ENCODE measurements at regions not wholly inside any gene's neighbourhood (a gene's known extent, or its start where the extent isn't known, plus 50 kb on each side); places are given as distances from the start of the nearest gene placed in this dataset.

- DNase-seq: no peak
Observed at GRCh38 chr2:16496426-16497388, 168.9 kb downstream of the CYRIA start.

- no peak for DNase-seq
Observed at GRCh38 chr2:16495509-16496208, 170.0 kb downstream of the CYRIA start.

GRCh38 chr2:16494836-16495508 lies 170.7 kb downstream of the CYRIA start:
- no peak for DNase-seq

- DNase-seq: no peak
Observed at GRCh38 chr2:16493788-16494187, 171.8 kb downstream of the CYRIA start.

- DNase-seq: no peak
Observed at GRCh38 chr2:16487686-16488085, 177.9 kb downstream of the CYRIA start.

GRCh38 chr2:16485251-16485650 lies 180.4 kb downstream of the CYRIA start:
- DNase-seq: no peak

GRCh38 chr2:16482460-16482859 lies 183.2 kb downstream of the CYRIA start:
- no peak for DNase-seq

- DNase-seq: no peak
Observed at GRCh38 chr2:16481351-16481750, 184.3 kb downstream of the CYRIA start.

GRCh38 chr2:16479721-16480120 lies 185.9 kb downstream of the CYRIA start:
- no peak for DNase-seq

GRCh38 chr2:16478434-16479210 lies 187.0 kb downstream of the CYRIA start:
- DNase-seq: no peak

GRCh38 chr2:16477648-16478047 lies 188.0 kb downstream of the CYRIA start:
- DNase-seq: no peak

- no peak for DNase-seq
Observed at GRCh38 chr2:16476866-16477265, 188.8 kb downstream of the CYRIA start.

- no peak for DNase-seq
Observed at GRCh38 chr2:16475986-16476567, 189.6 kb downstream of the CYRIA start.

GRCh38 chr2:16475586-16475985 lies 190.0 kb downstream of the CYRIA start:
- DNase-seq: no peak

GRCh38 chr2:16473575-16473974 lies 192.1 kb downstream of the CYRIA start:
- no peak for DNase-seq

GRCh38 chr2:16470936-16471490 lies 194.6 kb downstream of the CYRIA start:
- DNase-seq: no peak

GRCh38 chr2:16466821-16467151 lies 198.8 kb downstream of the CYRIA start:
- DNase-seq: no peak

- no peak for DNase-seq
Observed at GRCh38 chr2:16466133-16466820, 199.4 kb downstream of the CYRIA start.

- no peak for DNase-seq
Observed at GRCh38 chr2:16464641-16465040, 201.0 kb downstream of the CYRIA start.

- DNase-seq: no peak
Observed at GRCh38 chr2:16462958-16463357, 202.7 kb downstream of the CYRIA start.

GRCh38 chr2:16461672-16462071 lies 204.0 kb downstream of the CYRIA start:
- DNase-seq: no peak

GRCh38 chr2:16459606-16460005 lies 206.0 kb downstream of the CYRIA start:
- DNase-seq: no peak
